HepG2 (cell line): ENCODE measurements at regions not wholly inside any gene's neighbourhood (a gene's known extent, or its start where the extent isn't known, plus 50 kb on each side); places are given as distances from the start of the nearest gene placed in this dataset.

Source experiments
- FOXA3 ChIP-seq: IDR thresholded peaks from 2 replicates; pipeline ENCODE4 v1.6.1; 2016; ENCODE audit warnings: missing genetic modification reagents, missing compliant biosample characterization
- FOXK1 ChIP-seq: sonication (generic); formaldehyde crosslinking; IDR thresholded peaks from 2 replicates; pipeline ENCODE4 v1.4.0; 2020; ENCODE audit warnings: low read depth, missing genetic modification reagents, borderline replicate concordance
- FOXK2 ChIP-seq: fragments of 450-650 bp; IDR thresholded peaks from 2 replicates; pipeline ENCODE4 v1.6.1; 2016
- HMGXB4 ChIP-seq, 2 experiments: sonication (generic) in 1 of 2; formaldehyde crosslinking in 1 of 2; IDR thresholded peaks; 2 replicates each; pipeline versions ENCODE4 v1.4.0 to v1.6.1; 2018 to 2020; ENCODE audit warnings: missing genetic modification reagents in 2 of 2, borderline replicate concordance in 1 of 2, low read depth in 1 of 2, mild to moderate bottlenecking in 1 of 2, missing biosample characterization in 1 of 2
- KAT8 ChIP-seq: IDR thresholded peaks from 2 replicates; pipeline ENCODE4 v1.6.1; 2016; ENCODE audit warnings: missing genetic modification reagents, missing compliant biosample characterization
- NCOR1 ChIP-seq: fragments of 200-600 bp; sonication (generic); IDR thresholded peaks from 2 replicates; pipeline ENCODE4 v1.7.0; 2017; ENCODE audit warnings: antibody characterized with exemption, low read length, borderline replicate concordance
- PITX1 ChIP-seq: sonication (generic); formaldehyde crosslinking; IDR thresholded peaks from 2 replicates; pipeline ENCODE4 v1.5.1; 2020; ENCODE audit warnings: mild to moderate bottlenecking, missing genetic modification reagents
- SCMH1 ChIP-seq: sonication (generic); formaldehyde crosslinking; IDR thresholded peaks from 2 replicates; pipeline ENCODE4 v1.9.0; 2021; ENCODE audit warnings: missing genetic modification reagents, mild to moderate bottlenecking, borderline replicate concordance
- SETDB1 ChIP-seq: sonication (generic); formaldehyde crosslinking; IDR thresholded peaks from 2 replicates; pipeline ENCODE4 v1.5.1; 2020; ENCODE audit warnings: missing genetic modification reagents, mild to moderate bottlenecking, borderline replicate concordance
- SP5 ChIP-seq: IDR thresholded peaks from 2 replicates; pipeline ENCODE4 v1.6.1; 2016; ENCODE audit warnings: low read depth, borderline replicate concordance
- ZBTB1 ChIP-seq: sonication (generic); formaldehyde crosslinking; IDR thresholded peaks from 2 replicates; pipeline ENCODE4 v1.4.0; 2020; ENCODE audit warnings: missing genetic modification reagents, borderline replicate concordance
- ZBTB14 ChIP-seq: sonication (generic); formaldehyde crosslinking; IDR thresholded peaks from 2 replicates; pipeline ENCODE4 v1.4.0; 2020; ENCODE audit warnings: missing genetic modification reagents
- ZMAT5 ChIP-seq: sonication (generic); formaldehyde crosslinking; IDR thresholded peaks from 2 replicates; pipeline ENCODE4 v1.5.0; 2020; ENCODE audit warnings: mild to moderate bottlenecking, low read depth, missing genetic modification reagents, borderline replicate concordance
- ZNF17 ChIP-seq: sonication (generic); formaldehyde crosslinking; IDR thresholded peaks from 2 replicates; pipeline ENCODE4 v1.5.0; 2020; ENCODE audit warnings: mild to moderate bottlenecking, missing genetic modification reagents
- ZNF318 ChIP-seq: sonication (generic); formaldehyde crosslinking; IDR thresholded peaks from 2 replicates; pipeline ENCODE4 v1.4.0; 2020; ENCODE audit warnings: mild to moderate bottlenecking, missing genetic modification reagents
- ZNF549 ChIP-seq: sonication (generic); formaldehyde crosslinking; IDR thresholded peaks from 2 replicates; pipeline ENCODE4 v1.5.0; 2020; ENCODE audit warnings: missing genetic modification reagents
- ZNF607 ChIP-seq: sonication (generic); formaldehyde crosslinking; IDR thresholded peaks from 2 replicates; pipeline ENCODE4 v1.5.1; 2020; ENCODE audit warnings: missing genetic modification reagents, mild to moderate bottlenecking, borderline replicate concordance
- ZNF629 ChIP-seq: sonication (generic); formaldehyde crosslinking; conservative IDR thresholded peaks from 2 replicates; pipeline ENCODE4 v1.5.0; 2020; ENCODE audit warnings: missing genetic modification reagents

GRCh38 chr2:203650860-203651613 is 55.4 kb upstream of the CD28 start (continued):
- no peak for TF ChIP-seq ZNF318
- TF ChIP-seq FOXK1 (CRISPR knock-in tag) = peak; percentile 57; the same call in 1 of the 2 replicates
- TF ChIP-seq ZBTB1 (CRISPR knock-in tag) = no peak
- peak; percentile 53; the same call in 1 of the 2 replicates for TF ChIP-seq PITX1 (CRISPR knock-in tag)
- TF ChIP-seq SCMH1 (CRISPR knock-in tag) = no peak
- no peak for TF ChIP-seq SETDB1 (CRISPR knock-in tag)
- no peak for TF ChIP-seq ZMAT5
- peak; percentile 67; the same call in 1 of the 2 replicates for TF ChIP-seq SP5 (CRISPR knock-in tag)
- peak; percentile 89 for TF ChIP-seq FOXA3 (CRISPR knock-in tag)
- peak; percentile 49 to 50; a peak in 2 of 4 replicates for TF ChIP-seq HMGXB4 (CRISPR knock-in tag; IDR thresholded peaks at IDR 0.05; ENCODE audit: borderline replicate concordance in 1 of 2, low read depth in 1 of 2)
- TF ChIP-seq ZNF607 = no peak
- peak; percentile 81; the same call in 1 of the 2 replicates for TF ChIP-seq NCOR1
- no peak; the same call in 1 of the 2 replicates for TF ChIP-seq ZNF629 (CRISPR knock-in tag)
- TF ChIP-seq FOXK2 = no peak
- TF ChIP-seq ZBTB14 (CRISPR knock-in tag) = no peak
- no peak for TF ChIP-seq ZNF549
- no peak for TF ChIP-seq ZNF17 (CRISPR knock-in tag)
- TF ChIP-seq KAT8 = peak; percentile 88; the same call in 1 of the 2 replicates
